Fibroblast of the conjunctiva (primary cell): ENCODE measurements at regions not wholly inside any gene's neighbourhood (a gene's known extent, or its start where the extent isn't known, plus 50 kb on each side); places are given as distances from the start of the nearest gene placed in this dataset.

Source experiments
- DNase-seq: peaks from one replicate; pipeline ENCODE4 v3.0.0-alpha.2; 2010; ENCODE audit warnings: low read depth

- DNase-seq = no peak
Measured at GRCh38 chr1:175865041-175865766, 121.8 kb upstream of the TNR start.

- DNase-seq = no peak
Measured at GRCh38 chr1:175864625-175865024, 121.2 kb upstream of the TNR start.

GRCh38 chr1:175864183-175864582, 120.8 kb upstream of the TNR start:
- DNase-seq = no peak

DNA sequence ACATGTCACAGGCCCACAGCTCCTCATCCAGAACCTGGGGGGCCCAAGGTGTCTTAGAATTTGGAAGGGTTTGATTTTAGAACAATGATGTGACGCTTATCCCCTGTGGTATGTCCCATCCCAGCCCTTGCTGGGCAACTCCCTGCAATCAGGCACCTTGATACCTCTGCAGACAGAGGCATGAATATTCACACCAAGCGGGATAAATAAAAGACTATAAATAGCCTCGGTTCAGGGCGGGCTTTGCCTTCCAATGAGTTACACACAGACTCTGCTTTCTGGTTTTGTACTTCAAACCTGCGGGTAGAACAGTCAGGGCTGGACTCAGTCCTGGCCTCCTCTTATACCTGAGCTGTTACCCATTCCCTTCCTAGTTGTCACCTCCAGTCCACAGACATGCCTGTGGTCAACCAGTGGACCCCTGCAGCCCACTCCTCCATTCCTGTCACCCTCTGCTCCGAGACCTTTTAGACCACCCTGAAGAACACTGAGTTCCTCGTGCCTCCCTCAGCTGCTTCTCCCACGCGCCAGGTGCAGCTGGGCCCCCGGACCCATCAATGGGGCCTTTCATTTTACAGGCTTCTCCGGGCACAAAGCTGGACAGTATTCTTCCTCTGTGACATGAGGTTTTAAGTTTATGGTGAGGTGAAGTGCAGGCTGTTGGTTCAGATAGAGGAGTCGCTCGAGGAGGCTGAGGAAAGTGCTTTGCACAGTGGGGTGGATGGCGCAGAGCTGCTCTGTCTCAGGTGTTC, 120.1 kb upstream of the TNR start:
- DNase-seq = no peak

GRCh38 chr1:175862408-175862807, 119.0 kb upstream of the TNR start:
- no peak for DNase-seq

- no peak for DNase-seq
Measured at GRCh38 chr1:175861626-175862367, 118.4 kb upstream of the TNR start.

DNA sequence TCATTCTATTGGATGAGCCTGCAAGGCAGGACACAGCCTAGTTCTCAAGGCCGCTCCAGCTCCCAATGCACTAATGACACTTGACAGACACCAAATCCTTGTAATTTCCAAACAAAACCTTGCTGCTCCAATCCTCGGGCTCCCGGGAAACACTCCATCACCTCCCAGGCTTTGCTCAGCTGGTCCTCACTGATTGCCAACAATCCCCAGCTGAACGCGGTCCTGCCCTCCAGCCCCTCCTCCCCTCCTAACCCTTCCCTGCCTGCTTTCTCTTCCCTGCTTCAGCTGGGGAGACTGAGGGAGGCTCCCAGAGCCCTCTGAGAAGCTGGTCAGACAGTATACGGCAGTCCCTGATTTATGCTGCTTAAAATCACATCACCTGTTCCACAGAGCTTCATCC, 114.4 kb upstream of the TNR start:
- DNase-seq = no peak

DNA sequence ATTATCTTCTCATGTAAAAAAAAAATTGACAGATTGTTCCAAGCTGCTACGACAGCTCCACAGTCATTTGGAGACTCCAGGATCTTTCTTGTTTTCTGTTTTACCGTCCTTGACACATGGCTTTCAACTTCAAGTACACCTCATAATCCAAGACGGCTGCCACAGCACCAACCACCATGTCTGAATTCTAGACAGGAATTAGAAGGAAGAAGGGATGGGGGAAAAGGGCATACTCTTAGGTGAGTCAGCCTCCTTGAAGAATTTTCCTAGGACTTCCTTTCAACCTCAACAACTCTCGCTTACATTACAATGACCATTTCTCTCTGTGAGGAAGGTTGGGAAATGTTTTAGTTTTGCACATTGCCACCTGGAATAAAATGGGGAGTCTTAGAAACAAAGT, 110.3 kb upstream of the TNR start:
- no peak for DNase-seq

GRCh38 chr1:175851749-175852148, 108.4 kb upstream of the TNR start:
- DNase-seq = no peak

- DNase-seq = no peak
Measured at GRCh38 chr1:175848329-175848728, 104.9 kb upstream of the TNR start.

GRCh38 chr1:175845985-175846384, 102.6 kb upstream of the TNR start:
- DNase-seq = no peak

DNA sequence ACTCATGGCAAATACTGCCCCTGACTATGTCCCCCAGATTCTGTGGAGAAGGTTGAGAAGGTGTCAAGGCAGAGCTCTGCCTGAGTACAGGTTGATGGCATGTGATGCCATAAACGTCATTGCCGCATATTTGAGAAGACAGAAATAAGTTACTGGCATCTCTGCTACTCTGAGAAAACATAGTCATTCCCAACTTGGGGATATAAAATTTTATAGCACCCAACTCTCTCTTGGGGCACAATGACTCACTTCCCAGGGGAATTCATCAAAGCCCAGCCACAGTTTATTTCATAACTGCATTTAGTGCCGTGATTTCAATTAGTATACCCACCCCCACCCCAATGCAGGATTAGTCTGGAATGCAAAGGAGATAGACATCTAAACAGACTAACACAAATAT, 101.9 kb upstream of the TNR start:
- DNase-seq = no peak

- no peak for DNase-seq
Measured at GRCh38 chr1:175844877-175845276, 101.5 kb upstream of the TNR start.

DNA sequence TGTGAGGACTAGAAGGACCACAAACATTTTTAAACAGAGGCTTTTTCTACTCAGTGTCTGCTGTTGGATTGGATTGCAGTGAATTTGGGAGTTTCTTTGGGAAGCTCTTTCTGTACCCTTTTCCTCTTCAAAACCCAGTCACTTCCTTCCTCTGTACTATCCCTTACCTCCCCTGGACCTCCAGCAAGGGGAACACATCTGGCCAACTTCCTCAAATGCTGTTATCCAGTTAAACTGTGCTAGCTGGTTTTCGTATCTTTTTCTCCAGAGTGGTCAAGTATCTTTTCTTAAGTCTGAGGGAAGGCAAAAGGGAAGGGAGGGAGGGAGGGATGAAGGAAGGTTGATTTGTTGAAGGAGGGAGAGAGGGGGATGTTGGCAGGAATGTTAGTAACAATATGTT, 99.2 kb upstream of the TNR start:
- no peak for DNase-seq

DNA sequence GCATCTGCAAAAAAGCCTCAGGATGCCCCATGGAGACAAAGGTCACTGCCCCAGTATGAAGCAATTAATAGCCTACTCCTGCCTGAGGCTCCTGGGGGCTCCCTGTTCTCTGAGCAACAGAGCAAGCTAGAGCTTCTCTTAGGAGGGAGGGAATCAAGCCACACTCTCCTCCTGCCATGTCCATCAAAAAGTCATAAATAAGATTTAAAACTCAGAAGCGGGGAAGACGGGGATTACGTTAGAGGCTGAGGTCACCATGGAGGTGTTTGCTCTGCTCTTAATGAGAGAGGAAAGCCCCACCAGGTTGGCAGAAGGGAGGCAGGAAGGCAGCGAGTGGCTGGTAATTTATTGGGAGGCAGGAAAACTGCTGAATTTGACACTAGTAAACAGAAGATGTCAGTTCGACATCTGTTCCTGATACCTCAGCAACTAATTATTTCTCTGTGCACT, 98.4 kb upstream of the TNR start:
- DNase-seq = no peak

- no peak for DNase-seq
Measured at GRCh38 chr1:175840787-175841186, 97.4 kb upstream of the TNR start.

GRCh38 chr1:175839779-175840669, 96.6 kb upstream of the TNR start:
- no peak for DNase-seq

DNA sequence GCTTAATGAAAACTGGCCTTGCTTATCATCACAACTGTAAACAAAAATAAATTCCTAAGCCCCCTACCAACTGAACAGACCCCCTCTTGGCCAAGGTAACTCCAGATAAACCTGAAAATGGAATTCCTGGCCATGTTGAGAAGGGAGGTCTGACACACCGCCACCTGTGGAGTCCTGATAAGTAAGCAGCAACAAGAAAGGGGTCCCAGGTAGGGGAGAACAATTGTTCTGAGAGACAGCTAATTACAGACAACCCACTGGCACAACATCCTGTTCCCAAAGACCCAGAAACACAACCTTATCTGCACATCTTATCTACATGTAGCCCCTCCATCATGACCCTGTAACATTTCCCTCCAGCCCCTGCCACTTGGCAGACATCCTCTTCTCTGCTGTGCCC, 91.2 kb upstream of the TNR start:
- DNase-seq = no peak

DNA sequence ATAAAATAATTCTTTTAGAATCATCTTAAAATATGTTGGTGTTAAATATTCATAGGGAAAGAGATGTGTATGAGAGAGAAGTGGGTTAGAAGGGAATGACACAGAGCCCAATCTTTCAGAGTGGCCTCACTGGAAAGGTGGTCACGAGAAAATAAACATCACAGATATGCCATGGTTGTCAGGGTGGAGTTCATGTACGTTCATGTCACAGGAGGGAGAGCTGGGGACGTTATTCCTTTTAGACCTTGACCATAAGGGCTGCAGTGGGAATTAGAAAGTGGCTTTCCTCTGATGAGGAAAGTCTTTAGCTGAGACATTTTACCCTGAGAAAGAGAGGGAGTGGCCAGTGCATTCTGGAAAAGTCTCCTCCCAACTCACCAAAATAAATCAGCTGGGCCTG, 90.6 kb upstream of the TNR start:
- DNase-seq = no peak

- no peak for DNase-seq
Measured at GRCh38 chr1:175833502-175833901, 90.1 kb upstream of the TNR start.

GRCh38 chr1:175830500-175830899, 87.1 kb upstream of the TNR start:
- DNase-seq = no peak

- no peak for DNase-seq
Measured at GRCh38 chr1:175829845-175830244, 86.5 kb upstream of the TNR start.
